ENCODE measurements at regions not wholly inside any gene's neighbourhood (a gene's known extent, or its start where the extent isn't known, plus 50 kb on each side); places are given as distances from the start of the nearest gene placed in this dataset.

GRCh38 chr9:71632776-71633175 lies 135.5 kb downstream of the CEMIP2 start:
- in situ Hi-C loops (cut with HindIII; ENCODE audit: low pct_ligation_motif_present, low sequenced_read_pairs): no loop called here
- no peak for DNase-seq
- no peaks in the 10 kb centered on the region for H3K36me3 ChIP-seq (replicated peaks)
- TF ChIP-seq CTCF (IDR thresholded peaks at IDR 0.05; ENCODE audit: low read depth, low read length, missing control alignments): no peak
- H3K27ac ChIP-seq: no peak overlapping the region
- no peaks in the 10 kb centered on the region for H3K27me3 ChIP-seq (replicated peaks)
- H3K4me3 ChIP-seq (ENCODE audit: low read depth, low read length): no peak overlapping the region

- DNase-seq: no peak
- no peak overlapping the region for H3K4me3 ChIP-seq (ENCODE audit: low read depth, low read length)
- TF ChIP-seq CTCF (IDR thresholded peaks at IDR 0.05; ENCODE audit: low read depth, low read length, missing control alignments): no peak
These were observed 137.8 kb downstream of the CEMIP2 start for GRCh38 chr9:71630377-71630995.

GRCh38 chr9:71629578-71630215 lies 138.6 kb downstream of the CEMIP2 start:
- in situ Hi-C loops (cut with HindIII; ENCODE audit: low pct_ligation_motif_present, low sequenced_read_pairs): no loop called here
- Histone ChIP-seq H3K27ac (no peak overlapping the region), H3K27me3 (replicated peaks) (no peaks in the 10 kb centered on the region), H3K36me3 (replicated peaks) (no peaks in the 10 kb centered on the region), H3K4me3 (ENCODE audit: low read depth, low read length) (no peak overlapping the region)
- DNase-seq: no peak
- TF ChIP-seq CTCF (IDR thresholded peaks at IDR 0.05; ENCODE audit: low read depth, low read length, missing control alignments): no peak

More at GRCh38 chr9:71630377-71630995, 137.8 kb downstream of the CEMIP2 start:
- H3K27me3 ChIP-seq (replicated peaks): no peaks in the 10 kb centered on the region
- no peaks in the 10 kb centered on the region for H3K36me3 ChIP-seq (replicated peaks)
- in situ Hi-C loops (cut with HindIII; ENCODE audit: low pct_ligation_motif_present, low sequenced_read_pairs): no loop called here
- no peak overlapping the region for H3K27ac ChIP-seq

GRCh38 chr9:71628247-71628646 lies 140.1 kb downstream of the CEMIP2 start:
- TF ChIP-seq CTCF (IDR thresholded peaks at IDR 0.05; ENCODE audit: low read depth, low read length, missing control alignments): peak; percentile 45
- in situ Hi-C loops (cut with HindIII; ENCODE audit: low pct_ligation_motif_present, low sequenced_read_pairs): no loop called here
- H3K36me3 ChIP-seq (replicated peaks): no peaks in the 10 kb centered on the region
- DNase-seq: no peak
- H3K27ac ChIP-seq: no peak overlapping the region
- no peak overlapping the region for H3K4me3 ChIP-seq (ENCODE audit: low read depth, low read length)
- H3K27me3 ChIP-seq (replicated peaks): no peaks in the 10 kb centered on the region

GRCh38 chr9:71627537-71627936 lies 140.8 kb downstream of the CEMIP2 start:
- Histone ChIP-seq H3K27me3 (replicated peaks) (no peaks in the 10 kb centered on the region), H3K36me3 (replicated peaks) (no peaks in the 10 kb centered on the region), H3K27ac (no peak overlapping the region), H3K4me3 (ENCODE audit: low read depth, low read length) (no peak overlapping the region)
- in situ Hi-C loops (cut with HindIII; ENCODE audit: low pct_ligation_motif_present, low sequenced_read_pairs): no loop called here
- DNase-seq: no peak
- TF ChIP-seq CTCF (IDR thresholded peaks at IDR 0.05; ENCODE audit: low read depth, low read length, missing control alignments): no peak

GRCh38 chr9:71626395-71626794 lies 141.9 kb downstream of the CEMIP2 start:
- in situ Hi-C loops (cut with HindIII; ENCODE audit: low pct_ligation_motif_present, low sequenced_read_pairs): no loop called here
- Histone ChIP-seq H3K36me3 (replicated peaks) (no peaks in the 10 kb centered on the region), H3K27ac (no peak overlapping the region), H3K4me3 (ENCODE audit: low read depth, low read length) (no peak overlapping the region), H3K27me3 (replicated peaks) (no peaks in the 10 kb centered on the region)
- no peak for DNase-seq
- TF ChIP-seq CTCF (IDR thresholded peaks at IDR 0.05; ENCODE audit: low read depth, low read length, missing control alignments): no peak
